ENCODE measurements at regions not wholly inside any gene's neighbourhood (a gene's known extent, or its start where the extent isn't known, plus 50 kb on each side); places are given as distances from the start of the nearest gene placed in this dataset.

DNA sequence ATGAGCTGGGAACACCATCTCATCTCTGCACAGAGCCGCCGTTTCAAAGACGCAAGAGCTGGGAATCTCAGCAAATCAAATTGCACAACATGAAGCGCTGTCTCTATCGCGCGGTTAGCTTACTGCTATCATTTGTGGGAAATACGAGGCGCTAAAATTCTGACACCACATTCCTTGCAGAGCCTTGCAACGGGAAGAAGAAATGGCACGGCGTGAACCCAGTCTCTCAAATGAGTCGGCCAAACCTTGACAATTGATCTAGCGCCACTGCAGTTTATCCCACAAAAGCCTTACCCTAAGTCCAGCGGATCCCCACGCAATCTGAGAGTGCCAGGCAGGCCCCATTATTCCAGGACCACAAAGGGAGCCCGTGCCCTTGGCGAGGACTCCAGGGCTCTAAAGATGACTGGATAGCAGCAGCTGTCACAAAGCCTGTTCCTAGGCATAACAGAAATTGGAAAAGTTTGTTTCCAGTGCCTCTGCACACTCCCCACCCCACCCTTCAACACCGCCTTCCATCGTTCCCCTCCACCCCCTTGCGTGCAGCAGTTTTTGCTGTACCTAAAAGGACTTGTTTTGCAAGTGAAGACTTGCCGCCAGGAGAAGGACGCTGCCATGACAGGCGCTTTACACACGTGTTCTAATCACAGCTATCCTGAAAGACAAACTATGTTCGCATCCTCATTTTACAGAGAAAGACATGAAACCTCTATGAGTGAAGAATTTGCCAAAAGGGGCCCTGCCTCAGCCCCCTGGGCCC is 252.4 kb downstream of the EIPR1 start:
- Mint-ChIP-seq H3K4me1 (ENCODE audit: low read depth, unreplicated experiment) (no peaks in the 10 kb centered on the region), H3K4me3 (ENCODE audit: unreplicated experiment) (no peak overlapping the region), H3K27me3 (ENCODE audit: insufficient read depth, unreplicated experiment) (peaks cover 8% of the 10 kb centered on the region), H3K36me3 (ENCODE audit: insufficient read depth, unreplicated experiment) (no peaks in the 10 kb centered on the region), H3K27ac (ENCODE audit: unreplicated experiment) (no peak overlapping the region), H3K9me3 (ENCODE audit: unreplicated experiment) (no peaks in the 10 kb centered on the region)
- no TSS peak for BruUV-seq (replicated peaks)
- no peak overlapping the region for H3K4me3 ChIP-seq (ENCODE audit: low read depth, low read length)
- intact Hi-C loops (cut with micrococcal nuclease; ENCODE audit: unreplicated experiment) = no loop called here
- TF ChIP-seq, protein P1, sequence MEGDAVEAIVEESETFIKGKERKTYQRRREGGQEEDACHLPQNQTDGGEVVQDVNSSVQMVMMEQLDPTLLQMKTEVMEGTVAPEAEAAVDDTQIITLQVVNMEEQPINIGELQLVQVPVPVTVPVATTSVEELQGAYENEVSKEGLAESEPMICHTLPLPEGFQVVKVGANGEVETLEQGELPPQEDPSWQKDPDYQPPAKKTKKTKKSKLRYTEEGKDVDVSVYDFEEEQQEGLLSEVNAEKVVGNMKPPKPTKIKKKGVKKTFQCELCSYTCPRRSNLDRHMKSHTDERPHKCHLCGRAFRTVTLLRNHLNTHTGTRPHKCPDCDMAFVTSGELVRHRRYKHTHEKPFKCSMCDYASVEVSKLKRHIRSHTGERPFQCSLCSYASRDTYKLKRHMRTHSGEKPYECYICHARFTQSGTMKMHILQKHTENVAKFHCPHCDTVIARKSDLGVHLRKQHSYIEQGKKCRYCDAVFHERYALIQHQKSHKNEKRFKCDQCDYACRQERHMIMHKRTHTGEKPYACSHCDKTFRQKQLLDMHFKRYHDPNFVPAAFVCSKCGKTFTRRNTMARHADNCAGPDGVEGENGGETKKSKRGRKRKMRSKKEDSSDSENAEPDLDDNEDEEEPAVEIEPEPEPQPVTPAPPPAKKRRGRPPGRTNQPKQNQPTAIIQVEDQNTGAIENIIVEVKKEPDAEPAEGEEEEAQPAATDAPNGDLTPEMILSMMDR (IDR thresholded peaks at IDR 0.05; ENCODE audit: insufficient read depth in 1 of 2, low read depth in 1 of 2, low read length in 1 of 2, severe bottlenecking in 1 of 2, unreplicated experiment in 1 of 2) = no peak
- CTCF ChIA-PET = no interaction called here
- no peak for DNase-seq
- H3K4me1 ChIP-seq = no peaks in the 10 kb centered on the region
- POLR2A ChIA-PET = no interaction called here
- H3K9me3 ChIP-seq = peaks cover 11% of the 10 kb centered on the region; the same call in 1 of the 2 replicates
- no peaks in the 10 kb centered on the region for H3K36me3 ChIP-seq (ENCODE audit: control insufficient read depth, insufficient read depth, low read length)
- no peaks in the 10 kb centered on the region; the same call in 1 of the 2 replicates for H3K27me3 ChIP-seq (replicated peaks; ENCODE audit: control insufficient read depth, insufficient read depth, low read length)

DNA sequence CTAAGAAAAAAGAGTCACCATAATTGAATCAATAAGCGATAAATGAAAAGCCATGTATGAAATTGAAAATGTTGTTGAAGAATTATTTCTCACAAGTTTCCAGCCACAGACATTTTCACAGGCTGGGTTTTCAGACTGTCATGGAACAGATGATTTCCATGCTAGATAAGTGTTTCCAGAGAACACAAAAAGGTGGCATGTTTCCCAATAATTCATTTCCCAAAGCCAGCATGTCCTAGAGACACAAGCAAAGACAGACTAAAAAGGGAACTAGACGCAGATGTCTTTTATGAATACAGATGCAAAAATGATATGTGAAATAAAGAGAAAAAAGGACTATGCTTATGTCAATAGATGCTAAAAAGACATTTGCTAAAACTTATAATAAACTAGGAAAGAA is 255.1 kb downstream of the EIPR1 start:
- H3K4me3 Mint-ChIP-seq (ENCODE audit: unreplicated experiment) = no peak overlapping the region
- POLR2A ChIA-PET = no interaction called here

DNA sequence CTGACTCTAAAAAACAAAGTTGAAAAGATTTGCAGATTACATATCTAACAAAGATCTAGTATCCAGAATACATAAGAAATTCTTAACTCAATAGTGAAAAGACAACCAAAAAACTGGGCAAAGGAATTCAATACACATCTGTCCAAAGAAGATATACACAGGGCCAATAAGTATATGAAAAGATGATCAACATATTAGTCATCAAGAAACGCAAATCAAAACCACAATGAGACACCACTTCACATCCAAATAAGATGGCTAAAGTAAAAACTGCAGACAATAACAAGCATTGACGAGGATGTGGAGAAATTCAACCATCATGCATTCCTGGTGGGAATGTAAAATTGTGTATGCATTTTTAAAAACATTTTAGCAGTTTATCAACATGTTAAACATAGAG is 256.0 kb downstream of the EIPR1 start:
- BruUV-seq (replicated peaks) = no TSS peak
- intact Hi-C loops (cut with micrococcal nuclease; ENCODE audit: unreplicated experiment) = no loop called here
- H3K36me3 ChIP-seq (ENCODE audit: control insufficient read depth, insufficient read depth, low read length) = no peaks in the 10 kb centered on the region
- no peaks in the 10 kb centered on the region for H3K36me3 Mint-ChIP-seq (ENCODE audit: insufficient read depth, unreplicated experiment)
- peaks cover 11% of the 10 kb centered on the region; the same call in 1 of the 2 replicates for H3K9me3 ChIP-seq
- H3K9me3 Mint-ChIP-seq (ENCODE audit: unreplicated experiment) = no peaks in the 10 kb centered on the region
- ChIA-PET POLR2A (no interaction called here), CTCF (no interaction called here)
- TF ChIP-seq, protein P1 (IDR thresholded peaks at IDR 0.05; ENCODE audit: insufficient read depth in 1 of 2, low read depth in 1 of 2, low read length in 1 of 2, severe bottlenecking in 1 of 2, unreplicated experiment in 1 of 2) = no peak
- no peak overlapping the region for H3K4me3 ChIP-seq (ENCODE audit: low read depth, low read length)
- H3K4me3 Mint-ChIP-seq (ENCODE audit: unreplicated experiment) = no peak overlapping the region
- no peaks in the 10 kb centered on the region for H3K27me3 ChIP-seq (replicated peaks; ENCODE audit: control insufficient read depth, insufficient read depth, low read length)
- DNase-seq = no peak
- H3K4me1 Mint-ChIP-seq (ENCODE audit: low read depth, unreplicated experiment) = no peaks in the 10 kb centered on the region
- peaks cover 8% of the 10 kb centered on the region for H3K27me3 Mint-ChIP-seq (ENCODE audit: insufficient read depth, unreplicated experiment)
- H3K4me1 ChIP-seq = no peaks in the 10 kb centered on the region
- H3K27ac Mint-ChIP-seq (ENCODE audit: unreplicated experiment) = no peak overlapping the region

More for the DNA sequence above, 255.1 kb downstream of the EIPR1 start:
- Histone ChIP-seq H3K4me1 (no peaks in the 10 kb centered on the region), H3K36me3 (ENCODE audit: control insufficient read depth, insufficient read depth, low read length) (no peaks in the 10 kb centered on the region), H3K9me3 (peaks cover 11% of the 10 kb centered on the region; the same call in 1 of the 2 replicates), H3K4me3 (ENCODE audit: low read depth, low read length) (no peak overlapping the region), H3K27me3 (replicated peaks; ENCODE audit: control insufficient read depth, insufficient read depth, low read length) (no peaks in the 10 kb centered on the region)
- intact Hi-C loops (cut with micrococcal nuclease; ENCODE audit: unreplicated experiment) = no loop called here
- Mint-ChIP-seq H3K4me1 (ENCODE audit: low read depth, unreplicated experiment) (no peaks in the 10 kb centered on the region), H3K9me3 (ENCODE audit: unreplicated experiment) (no peaks in the 10 kb centered on the region), H3K27me3 (ENCODE audit: insufficient read depth, unreplicated experiment) (peaks cover 11% of the 10 kb centered on the region), H3K36me3 (ENCODE audit: insufficient read depth, unreplicated experiment) (no peaks in the 10 kb centered on the region), H3K27ac (ENCODE audit: unreplicated experiment) (no peak overlapping the region)
- CTCF ChIA-PET = no interaction called here
- no TSS peak for BruUV-seq (replicated peaks)
- DNase-seq = no peak
- TF ChIP-seq, protein P1 (IDR thresholded peaks at IDR 0.05; ENCODE audit: insufficient read depth in 1 of 2, low read depth in 1 of 2, low read length in 1 of 2, severe bottlenecking in 1 of 2, unreplicated experiment in 1 of 2) = no peak

Data from Caco-2 (cell line).